GM12875 (cell line): ENCODE measurements at regions not wholly inside any gene's neighbourhood (a gene's known extent, or its start where the extent isn't known, plus 50 kb on each side); places are given as distances from the start of the nearest gene placed in this dataset.
A peak's percentile ranks its signal among the peaks of the same experiment; 100 is the strongest.
"Not testable (repeated sequence)": the region's sequence is repeated elsewhere in the genome, so short reads cannot be mapped to it uniquely, and the experiment has no call there.

ENCODE experiments used
- H3K4me3 ChIP-seq: one replicate; pipeline ENCODE4 v1.5.1; 2011; ENCODE audit warnings: low read depth, low read length, control low read depth
- TF ChIP-seq, protein P1 (sequence below): IDR thresholded peaks from 2 replicates; pipeline ENCODE4 v1.5.1; 2011; ENCODE audit warnings: low read depth, mild to moderate bottlenecking, control low read depth, inconsistent platforms, low read length, moderate library complexity, borderline replicate concordance; ENCODE audit not compliant: insufficient read depth

DNA sequence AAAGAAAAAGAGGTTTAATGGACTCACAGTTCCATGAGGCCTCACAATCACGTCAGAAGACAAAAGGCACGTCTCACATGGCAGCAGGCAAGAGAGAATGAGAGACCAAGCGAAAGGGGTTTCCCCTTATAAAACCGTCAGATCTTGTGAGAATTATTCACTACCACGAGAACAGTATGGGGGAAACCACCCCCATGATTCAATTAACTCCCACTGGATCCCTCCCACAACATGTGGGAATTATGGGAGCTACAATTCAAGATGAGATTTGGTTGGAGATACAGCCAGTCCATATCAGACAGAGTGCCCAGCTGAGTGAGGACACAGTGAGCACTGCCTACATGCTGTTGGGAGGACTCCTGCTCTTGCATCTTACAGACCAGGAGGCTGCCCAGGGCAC, 148.4 kb downstream of the TEX36 start:
- no peak overlapping the region for H3K4me3 ChIP-seq
- TF ChIP-seq, protein P1, sequence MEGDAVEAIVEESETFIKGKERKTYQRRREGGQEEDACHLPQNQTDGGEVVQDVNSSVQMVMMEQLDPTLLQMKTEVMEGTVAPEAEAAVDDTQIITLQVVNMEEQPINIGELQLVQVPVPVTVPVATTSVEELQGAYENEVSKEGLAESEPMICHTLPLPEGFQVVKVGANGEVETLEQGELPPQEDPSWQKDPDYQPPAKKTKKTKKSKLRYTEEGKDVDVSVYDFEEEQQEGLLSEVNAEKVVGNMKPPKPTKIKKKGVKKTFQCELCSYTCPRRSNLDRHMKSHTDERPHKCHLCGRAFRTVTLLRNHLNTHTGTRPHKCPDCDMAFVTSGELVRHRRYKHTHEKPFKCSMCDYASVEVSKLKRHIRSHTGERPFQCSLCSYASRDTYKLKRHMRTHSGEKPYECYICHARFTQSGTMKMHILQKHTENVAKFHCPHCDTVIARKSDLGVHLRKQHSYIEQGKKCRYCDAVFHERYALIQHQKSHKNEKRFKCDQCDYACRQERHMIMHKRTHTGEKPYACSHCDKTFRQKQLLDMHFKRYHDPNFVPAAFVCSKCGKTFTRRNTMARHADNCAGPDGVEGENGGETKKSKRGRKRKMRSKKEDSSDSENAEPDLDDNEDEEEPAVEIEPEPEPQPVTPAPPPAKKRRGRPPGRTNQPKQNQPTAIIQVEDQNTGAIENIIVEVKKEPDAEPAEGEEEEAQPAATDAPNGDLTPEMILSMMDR: no peak

DNA sequence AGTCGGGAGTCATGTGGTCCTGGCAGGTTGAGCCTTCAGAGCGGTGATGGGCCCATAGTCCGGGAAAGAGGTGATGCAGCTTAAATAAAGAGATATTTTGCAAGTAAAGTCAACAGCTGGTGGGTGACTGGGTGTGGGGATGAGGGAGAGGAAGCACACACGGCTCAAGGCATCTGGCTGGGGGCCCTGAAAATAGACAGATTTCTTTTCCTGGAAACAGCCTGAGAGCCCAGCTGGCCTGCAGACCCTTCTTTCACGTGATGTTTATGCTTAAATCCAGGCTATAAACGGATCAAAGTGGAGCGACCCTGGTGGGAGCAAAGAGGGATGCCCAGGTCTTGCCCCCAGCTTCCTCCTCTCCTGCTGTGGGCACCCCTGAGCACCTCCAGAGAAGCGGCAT, 149.1 kb downstream of the TEX36 start:
- no peak overlapping the region for H3K4me3 ChIP-seq
- TF ChIP-seq, protein P1: no peak

DNA sequence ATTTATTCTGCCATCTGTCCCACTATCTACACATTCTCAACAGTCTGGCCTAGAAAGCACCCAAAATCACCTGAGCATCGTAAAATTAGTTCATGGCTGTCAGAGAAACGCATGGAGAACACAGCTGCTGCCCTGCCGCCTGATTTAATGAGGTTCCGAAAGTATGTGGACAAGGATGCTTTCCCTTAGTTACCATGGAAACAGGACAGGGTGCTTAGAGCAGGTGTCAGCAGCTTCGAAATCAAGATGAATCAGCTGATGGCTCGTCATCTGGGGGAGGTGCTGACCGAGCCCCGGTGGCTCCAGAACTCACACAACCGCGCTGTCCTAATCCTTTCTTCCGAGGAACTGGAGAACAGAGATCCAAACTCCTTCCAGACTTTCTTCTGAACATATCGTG, 151.5 kb downstream of the TEX36 start:
- TF ChIP-seq, protein P1: no peak
- H3K4me3 ChIP-seq: no peak overlapping the region

DNA sequence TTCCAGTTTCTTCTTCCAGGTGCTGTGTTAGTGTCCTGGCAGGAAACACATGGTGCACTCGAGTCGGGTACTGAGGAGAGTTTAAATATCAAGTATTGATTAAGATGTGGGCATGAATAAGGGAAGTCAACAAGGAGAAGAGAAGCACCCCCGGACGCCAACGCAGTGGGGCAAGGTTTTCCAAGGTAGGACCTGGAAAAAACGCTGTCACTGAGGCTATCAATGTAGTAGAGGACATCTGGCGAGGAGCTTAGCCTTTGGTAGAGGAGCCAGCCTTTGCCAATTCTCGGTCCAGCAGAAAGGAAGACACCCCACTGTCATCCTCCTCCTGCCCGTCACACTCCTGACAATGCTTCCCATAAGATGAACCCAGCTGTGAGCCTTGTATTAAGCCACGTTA, 159.6 kb downstream of the TEX36 start:
- H3K4me3 ChIP-seq: no peak overlapping the region
- TF ChIP-seq, protein P1: no peak

DNA sequence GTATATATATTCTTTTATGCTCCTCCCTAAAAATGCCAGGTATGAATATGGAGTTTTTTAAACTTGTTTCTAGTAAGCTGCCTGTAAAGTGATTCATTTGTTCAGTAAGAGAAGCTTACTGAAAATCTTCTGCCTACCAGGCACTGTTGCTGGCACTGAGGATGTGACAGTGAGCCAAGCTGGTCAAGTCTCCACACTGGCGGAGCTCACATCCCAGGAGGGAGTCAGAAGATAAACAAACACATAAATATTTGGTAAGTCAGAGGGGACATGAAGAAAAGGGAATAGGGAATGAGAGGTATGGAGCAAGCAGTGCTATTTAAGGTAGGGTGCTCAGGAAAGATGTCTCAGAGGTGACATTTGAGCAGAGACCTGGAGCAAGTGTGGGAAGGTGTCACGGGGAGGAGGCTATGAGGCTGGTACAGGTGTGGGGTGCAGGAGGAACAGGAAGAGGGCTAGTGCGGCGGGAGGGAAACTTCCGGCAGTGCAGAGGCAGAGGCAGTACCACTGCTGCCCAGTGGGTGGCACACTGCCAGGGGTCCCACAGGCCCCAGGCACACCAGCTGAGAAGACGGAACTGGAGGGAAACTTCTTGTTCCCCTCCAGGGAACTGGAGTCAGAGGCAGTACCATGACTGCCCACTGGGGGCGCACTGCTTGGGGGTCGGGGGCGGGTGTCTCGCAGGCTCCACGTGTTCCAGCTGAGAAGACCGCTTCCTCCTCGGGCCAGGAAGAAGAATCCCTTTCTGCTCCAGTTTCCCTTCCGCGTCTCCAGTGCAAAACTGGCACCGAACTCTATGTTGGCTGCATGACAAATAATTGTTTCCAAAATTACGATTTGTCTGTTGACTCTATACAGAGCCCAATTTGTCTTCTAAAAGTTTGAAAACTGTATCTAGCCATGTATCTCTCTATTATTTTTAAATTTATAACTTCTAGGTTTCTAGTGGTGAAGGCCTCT, 161.0 kb downstream of the TEX36 start:
- no peak overlapping the region for H3K4me3 ChIP-seq
- TF ChIP-seq, protein P1: peak; percentile 85

DNA sequence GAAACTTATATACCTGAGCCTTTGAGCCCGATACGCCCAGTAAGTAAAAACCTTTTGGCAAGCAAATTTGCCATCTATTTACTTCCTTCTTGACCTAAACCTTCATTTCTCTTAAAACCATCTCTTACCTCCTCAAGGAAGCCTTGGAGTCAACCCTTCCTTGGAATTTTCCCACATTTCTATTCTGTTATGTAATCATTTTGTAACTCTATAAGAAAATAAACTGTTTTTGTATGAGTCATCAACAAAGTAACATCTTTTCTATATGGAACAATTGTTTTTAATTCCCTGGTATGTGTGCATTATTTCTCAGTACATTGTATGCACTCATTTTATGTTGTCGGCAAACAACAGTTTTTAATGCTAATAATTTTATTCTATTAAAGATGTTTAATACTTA, 162.0 kb downstream of the TEX36 start:
- no peak overlapping the region for H3K4me3 ChIP-seq
- TF ChIP-seq, protein P1: no peak

DNA sequence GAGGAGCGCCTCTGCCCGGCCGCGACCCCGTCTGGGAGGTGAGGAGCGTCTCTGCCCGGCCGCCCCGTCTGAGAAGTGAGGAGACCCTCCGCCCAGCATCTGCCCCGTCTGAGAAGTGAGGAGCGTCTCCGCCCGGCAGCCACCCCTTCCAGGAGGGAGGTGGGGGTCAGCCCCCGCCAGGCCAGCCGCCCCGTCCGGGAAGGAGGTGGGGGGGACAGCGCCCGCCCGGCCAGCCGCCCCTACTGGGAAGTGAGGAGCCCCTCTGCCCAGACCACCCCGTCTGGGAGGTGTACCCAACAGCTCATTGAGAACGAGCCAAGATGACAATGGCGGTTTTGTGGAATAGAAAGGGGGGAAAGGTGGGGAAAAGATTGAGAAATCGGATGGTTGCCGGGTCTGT, 164.6 kb downstream of the TEX36 start:
- H3K4me3 ChIP-seq: not testable (repeated sequence)

DNA sequence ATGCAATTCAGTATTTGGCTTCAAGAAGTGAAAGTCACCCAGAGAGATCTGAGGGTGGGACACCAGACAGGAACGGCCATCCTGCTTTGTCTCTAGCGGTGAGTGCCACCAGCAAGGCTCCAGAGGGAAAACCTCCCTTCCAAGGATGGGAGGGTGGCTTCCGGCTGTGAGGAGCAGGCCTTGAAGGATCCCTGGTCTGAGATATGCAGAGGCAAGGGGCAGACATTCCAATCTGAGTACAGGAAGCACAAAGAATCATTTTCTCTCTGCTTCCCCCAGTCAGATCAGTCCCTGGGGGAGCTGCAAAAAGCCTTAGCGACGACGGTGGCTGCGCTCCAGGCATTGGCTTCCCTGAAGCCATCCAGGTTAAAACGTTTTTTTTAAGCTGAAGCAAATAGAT, 167.4 kb downstream of the TEX36 start:
- TF ChIP-seq, protein P1: no peak
- H3K4me3 ChIP-seq: no peak overlapping the region
